HG02840 (cell line): ENCODE measurements at regions not wholly inside any gene's neighbourhood (a gene's known extent, or its start where the extent isn't known, plus 50 kb on each side); places are given as distances from the start of the nearest gene placed in this dataset.

Experiments used
- ATAC-seq: cut with Tn5 transposase; IDR thresholded peaks from one replicate; pipeline ENCODE4 v1.9.1; 2021; ENCODE audit warnings: mild to moderate bottlenecking, moderate library complexity, moderate number of reproducible peaks; ENCODE audit not compliant: unreplicated experiment, low FRiP score

DNA sequence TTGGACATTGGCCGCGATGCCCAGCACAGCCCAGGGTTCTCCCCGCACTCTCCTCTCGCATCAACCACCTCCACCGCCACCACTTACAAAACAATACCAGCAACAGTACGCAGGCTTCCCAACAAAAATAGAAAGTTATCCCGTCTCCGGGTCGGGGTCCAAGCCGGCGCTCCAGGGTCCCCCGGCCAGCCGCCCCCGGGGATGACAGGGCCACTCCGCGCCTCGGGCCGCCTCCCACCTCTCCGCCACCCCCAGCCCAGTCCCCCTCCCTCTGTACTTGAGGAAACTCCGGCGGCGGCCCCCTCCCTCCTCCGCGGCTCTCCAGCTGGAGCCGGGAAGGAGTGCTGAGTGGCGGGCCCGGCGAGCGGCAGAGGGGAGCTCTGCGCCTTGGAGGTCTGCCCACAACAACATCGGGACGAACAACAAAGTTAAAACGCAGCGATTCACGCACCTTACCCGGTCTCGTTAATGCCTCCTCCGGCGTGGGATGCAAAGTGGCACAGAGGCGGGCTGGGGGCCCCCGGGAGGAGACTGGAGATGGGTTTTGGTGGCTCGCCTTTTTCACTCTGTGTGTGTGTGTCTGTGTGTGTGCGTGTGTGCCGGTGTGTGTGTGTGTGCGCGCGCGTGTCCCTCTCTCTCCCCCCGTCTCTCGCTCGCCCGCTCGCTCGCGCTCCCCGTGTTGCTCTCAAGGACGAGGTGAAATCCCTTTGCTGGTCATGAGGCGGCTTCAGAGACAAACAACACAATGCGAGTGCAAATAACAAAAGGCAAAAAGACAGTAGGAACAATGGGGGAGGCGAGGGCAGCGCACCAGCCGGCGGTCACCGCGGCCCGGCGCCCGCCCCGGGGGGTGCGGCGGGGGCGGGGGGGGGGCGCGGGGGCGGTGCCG lies 386.8 kb downstream of the BCAT1 start:
- ATAC-seq = no peak

DNA sequence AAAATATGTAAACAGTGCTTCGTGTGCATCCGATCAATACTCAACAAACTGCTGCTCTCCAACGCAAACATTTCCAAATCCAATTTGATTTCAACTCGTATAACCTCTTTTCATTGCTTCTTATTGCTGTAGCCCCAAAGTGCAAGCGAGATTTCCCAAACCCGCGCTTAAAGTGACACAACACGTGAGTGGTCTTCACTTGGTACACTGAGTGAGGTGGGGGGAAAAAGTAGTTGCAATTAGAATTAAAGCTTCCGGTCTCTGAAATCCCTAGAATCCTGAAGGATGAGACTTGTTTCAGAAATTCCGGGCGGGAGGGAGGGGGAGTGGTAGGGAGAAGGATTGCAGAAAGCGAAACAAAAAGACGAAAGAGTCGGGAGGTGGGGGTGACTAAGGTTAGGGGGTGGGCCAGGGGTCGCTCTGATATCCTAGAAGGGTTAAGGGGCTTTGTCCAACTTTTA lies 387.5 kb downstream of the BCAT1 start:
- no peak for ATAC-seq

DNA sequence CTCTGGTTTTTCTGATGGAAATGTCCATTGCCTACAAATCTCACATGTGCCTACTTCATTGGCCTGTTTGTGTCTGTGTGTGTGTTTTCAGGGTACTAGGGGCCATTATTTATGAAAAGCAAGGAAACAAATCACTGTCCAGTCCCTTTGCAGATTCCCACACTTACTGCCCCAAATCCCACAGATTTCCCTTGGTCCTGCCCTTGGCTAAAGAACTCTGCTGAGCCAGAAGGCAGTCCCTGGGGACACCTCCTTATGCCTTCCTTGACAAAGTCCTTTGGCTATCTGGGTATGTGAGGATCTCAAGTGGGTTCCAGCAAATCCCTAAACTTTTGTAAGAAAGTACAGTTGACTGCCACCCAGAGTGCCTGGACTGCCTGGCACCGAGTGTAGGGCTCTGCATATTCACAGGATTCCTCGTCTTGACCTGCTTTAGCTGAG lies 388.1 kb downstream of the BCAT1 start:
- no peak for ATAC-seq

DNA sequence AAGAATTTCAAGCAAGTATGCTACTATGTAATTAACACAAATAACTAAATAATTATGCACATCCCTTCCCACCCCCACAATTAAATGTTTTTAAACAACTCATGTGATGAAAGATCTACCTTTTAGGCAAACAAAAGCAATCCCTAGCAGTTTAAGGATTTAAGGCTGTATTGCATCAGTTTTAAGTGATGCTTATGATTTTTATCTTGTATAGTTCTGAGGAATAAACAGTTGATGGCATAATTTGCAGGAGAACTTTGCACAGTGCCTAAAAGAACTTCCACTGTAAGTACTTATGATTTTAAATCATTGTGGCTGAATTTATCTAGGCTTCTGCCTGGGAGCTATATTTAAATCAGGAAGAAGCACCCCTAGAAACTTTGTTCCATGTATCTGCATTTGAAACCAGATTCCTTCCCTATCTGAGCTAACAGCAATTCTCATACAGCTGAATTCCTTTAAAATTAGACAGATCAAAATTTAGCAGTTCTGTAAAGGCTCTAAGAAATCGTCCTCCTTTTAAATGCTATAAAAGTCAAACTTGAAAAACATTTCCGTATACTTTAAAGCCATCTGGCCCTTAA lies 388.6 kb downstream of the BCAT1 start:
- ATAC-seq = no peak

DNA sequence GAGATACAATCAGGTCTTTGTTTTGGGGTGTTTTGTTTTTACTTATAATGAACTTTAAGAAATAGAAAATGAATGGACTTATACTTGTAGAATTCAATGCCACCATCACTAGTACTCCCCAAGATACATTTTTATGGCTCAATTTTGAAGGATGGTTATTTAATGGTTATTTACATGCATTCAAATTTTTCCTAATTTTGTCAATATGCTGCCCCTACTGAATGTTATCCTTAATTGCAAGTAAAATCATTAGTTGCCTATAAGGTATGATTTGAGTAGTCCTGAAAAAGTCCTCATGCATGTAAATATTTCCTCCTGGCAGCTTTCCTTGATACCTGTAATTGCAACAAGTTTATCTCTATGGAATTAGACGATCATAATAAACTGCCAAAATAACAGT lies 391.2 kb downstream of the BCAT1 start:
- ATAC-seq = no peak

DNA sequence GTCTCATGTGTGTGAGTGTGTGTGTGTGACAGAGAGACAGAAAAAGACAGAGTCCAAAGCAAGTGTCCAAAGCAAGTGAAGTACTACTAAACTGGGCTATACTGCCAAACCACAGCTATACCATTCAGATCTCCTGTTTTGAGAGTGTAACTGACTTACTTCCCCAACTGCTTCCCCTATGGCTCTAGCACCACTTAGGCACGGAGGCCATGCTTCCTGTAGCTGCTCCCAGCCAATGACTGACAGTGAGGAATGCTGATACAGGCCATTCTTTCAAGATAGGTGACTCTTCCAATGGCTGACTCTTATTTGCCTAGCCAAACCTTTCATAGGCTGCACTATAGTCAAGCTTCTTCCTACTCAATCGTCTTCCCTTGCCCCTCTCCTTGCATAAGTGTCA lies 393.2 kb downstream of the BCAT1 start:
- ATAC-seq = no peak

DNA sequence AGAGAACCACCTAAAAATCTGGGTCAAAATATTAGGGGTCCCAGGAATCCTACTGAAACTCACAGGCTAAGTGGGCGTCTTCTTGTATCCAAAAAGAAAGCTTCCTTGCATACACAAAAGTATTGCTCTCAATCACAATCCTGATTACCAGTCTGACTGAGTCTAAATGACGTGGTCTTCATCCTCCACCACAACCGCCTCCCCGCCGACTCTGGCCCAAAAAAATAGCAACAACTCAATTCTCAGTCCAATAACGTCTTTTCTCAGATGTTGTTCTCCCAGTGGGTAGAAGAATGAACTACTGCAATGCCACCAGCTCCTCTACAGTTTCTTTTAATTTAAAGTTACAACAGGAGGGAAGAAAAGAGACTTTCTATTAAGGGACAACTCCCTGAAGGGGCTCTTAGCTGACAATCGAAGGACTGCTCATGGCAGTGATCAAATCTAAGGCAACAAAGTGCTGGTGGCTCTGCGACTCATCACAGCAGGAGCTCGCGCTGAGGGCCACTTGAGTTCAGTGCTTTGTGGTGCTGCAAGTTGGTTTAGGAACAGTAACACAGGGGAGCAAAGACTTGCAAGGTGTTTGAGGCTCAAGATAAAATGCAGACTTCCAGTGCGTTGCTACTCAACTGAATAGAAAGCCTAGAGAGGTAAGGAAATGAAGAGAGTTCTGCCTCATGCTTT lies 394.1 kb downstream of the BCAT1 start:
- no peak for ATAC-seq

DNA sequence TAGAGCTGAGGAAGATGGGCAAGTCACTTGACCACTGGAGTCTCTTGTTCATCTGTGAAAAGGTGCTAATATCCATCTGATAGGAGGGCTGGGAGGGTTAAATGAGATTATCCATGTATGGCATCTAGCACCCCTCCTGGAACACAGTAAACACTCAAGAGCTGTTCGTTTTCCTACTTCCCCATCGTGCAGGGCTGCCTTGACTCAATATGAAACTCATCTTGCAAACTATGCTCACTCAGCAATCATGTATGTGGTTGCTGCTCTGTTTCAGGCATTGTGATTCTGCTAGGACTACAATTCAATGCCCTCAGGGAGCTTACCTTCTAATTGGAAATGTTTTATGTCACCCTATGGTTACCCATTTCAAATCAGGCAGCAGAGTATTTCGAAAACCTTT lies 395.6 kb downstream of the BCAT1 start:
- ATAC-seq = no peak

DNA sequence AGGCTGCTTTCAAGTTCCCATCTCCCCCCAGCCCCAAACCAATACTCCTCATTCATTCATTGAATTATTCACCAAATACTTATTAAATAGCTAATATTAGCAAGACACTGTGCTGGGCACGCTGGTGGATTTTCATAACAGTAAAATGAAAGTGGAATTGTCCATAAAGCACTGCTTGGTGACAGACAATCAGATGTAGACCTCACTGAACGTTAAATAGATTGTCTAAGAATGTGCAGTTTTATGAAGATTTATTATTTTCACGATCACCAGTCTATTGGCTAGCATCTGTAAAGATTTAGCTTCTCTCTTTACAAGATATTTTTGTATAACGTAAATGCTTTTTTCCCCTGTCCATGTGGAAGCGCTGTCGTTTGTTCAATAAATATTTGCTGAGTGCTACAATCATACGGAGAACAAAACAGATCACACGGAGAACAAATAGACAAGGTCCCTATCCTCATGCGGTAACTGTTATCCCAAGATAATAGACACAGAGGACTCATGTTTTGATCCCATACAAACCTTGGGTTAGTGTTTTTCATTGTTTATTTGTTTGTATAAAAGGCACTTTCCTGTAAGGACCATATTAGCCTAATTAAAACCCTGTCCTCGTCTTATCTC lies 397.6 kb downstream of the BCAT1 start:
- no peak for ATAC-seq

DNA sequence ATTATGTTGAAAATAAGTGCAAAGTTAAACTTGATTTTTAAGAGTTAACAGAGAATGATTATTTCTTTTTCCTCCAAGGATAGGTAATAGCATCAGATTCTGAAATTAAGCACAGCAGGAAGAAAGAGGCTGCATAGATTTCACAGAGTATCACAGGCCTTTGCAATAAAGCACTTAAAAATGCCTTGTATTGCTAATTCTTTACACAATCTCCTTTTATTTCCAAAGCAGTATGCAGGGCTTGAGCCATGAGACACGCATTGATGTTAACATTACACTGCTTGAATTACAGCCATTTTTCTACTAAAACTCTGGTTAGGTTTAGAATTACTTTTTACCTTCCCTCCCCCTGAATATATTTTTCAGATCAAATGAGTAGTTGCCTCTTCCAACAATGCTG lies 398.3 kb downstream of the BCAT1 start:
- no peak for ATAC-seq

DNA sequence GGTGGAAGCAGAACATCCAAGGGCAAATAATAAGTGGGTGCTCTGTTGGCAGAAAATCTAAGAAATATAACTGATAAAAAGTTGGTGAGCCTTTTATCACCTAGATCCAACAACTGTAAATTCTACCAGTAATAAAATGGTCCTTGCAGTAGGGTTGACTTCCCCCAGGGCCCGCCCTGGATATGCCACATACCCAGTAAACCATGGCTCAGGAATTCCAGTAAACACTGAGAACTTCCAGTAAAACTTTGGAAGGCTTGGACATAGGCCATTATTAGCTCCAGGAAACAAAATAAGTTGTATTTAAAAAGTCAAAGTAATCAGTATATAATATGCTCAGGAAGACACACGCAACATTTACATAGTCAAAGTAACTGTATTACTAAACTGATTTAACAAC lies 402.2 kb downstream of the BCAT1 start:
- ATAC-seq = no peak

DNA sequence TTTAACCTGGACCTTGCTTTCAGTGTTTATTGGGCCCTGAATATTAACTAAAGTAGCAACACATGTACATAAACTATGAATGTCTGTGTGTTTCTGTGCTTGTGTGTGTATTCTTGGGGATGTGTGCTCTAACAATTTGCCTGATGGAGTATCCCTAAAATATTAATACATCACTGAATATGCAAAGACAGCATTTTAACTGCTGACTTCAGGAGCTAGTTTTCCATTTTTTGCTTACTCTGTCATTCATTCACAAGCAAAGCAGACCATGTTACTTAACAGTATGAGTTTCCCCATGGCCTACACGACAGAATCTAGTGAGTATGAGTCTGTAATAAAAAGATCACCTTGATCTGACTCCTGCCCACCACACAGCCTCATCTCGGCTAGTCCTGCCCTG lies 402.8 kb downstream of the BCAT1 start:
- no peak for ATAC-seq

DNA sequence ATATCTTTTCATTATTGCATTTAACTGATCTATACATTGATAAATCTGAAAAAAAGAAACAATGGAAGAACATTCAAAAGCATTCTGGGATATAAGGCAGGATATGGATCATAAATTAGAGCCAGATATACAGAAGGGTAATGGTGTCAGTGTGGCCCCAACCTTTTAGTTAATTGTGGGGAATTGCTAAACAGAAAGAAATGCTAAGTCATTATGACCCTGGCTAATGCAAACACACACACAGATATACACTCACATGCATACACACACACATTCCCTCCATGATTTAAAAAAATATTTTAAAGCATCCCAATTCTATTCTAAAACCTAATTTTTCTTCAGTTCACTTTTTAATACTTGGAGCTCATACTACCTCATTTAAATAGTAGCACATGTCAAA lies 404.5 kb downstream of the BCAT1 start:
- no peak for ATAC-seq

DNA sequence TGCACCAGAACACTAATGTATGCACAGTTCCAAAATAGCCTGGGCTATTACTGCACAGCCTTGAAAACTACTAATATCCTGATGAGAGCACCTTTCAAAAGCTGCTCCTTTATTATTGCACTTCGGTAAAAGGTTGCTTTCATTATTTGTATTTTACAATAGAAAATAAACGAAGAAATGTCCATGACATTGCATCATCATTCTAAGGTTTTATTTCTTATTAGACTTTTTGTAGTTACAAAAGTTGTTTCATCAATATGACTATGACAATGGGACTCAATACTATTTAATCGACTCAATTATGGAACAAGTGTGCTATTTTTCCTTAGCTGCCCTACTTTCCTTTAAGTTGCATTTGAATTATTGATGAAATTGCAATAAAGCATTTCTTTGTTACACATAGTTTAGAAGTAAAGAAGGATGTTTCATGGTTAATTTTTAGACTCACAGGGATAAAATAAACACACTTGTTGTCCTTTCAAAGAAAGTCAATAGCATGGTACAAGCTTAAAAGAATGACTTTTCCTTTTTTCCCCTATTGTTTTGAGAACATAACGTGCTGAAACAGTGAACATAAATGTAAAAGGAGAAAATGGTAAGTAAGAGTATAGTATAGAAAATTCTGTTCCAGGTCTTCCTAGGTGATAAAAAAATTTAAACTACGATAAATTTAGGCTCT lies 407.6 kb downstream of the BCAT1 start:
- ATAC-seq = no peak

DNA sequence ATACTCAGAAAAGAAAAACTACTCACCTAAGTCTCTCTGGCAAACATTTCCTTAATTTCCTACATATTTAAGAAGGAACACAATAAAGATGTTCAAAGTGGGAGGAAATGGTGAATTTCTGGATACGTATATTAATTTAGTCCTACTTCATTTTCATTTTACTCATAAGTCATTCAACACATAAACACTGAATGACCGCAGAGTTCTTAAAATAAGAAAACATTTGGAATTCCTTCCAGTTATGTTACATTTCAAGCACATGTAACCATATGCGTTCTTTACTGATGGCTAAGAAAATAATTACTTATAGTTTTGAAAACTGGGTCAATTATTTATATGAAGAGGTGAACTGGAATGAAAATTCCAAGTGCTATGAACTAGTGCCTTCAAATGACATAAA lies 409.3 kb downstream of the BCAT1 start:
- no peak for ATAC-seq

DNA sequence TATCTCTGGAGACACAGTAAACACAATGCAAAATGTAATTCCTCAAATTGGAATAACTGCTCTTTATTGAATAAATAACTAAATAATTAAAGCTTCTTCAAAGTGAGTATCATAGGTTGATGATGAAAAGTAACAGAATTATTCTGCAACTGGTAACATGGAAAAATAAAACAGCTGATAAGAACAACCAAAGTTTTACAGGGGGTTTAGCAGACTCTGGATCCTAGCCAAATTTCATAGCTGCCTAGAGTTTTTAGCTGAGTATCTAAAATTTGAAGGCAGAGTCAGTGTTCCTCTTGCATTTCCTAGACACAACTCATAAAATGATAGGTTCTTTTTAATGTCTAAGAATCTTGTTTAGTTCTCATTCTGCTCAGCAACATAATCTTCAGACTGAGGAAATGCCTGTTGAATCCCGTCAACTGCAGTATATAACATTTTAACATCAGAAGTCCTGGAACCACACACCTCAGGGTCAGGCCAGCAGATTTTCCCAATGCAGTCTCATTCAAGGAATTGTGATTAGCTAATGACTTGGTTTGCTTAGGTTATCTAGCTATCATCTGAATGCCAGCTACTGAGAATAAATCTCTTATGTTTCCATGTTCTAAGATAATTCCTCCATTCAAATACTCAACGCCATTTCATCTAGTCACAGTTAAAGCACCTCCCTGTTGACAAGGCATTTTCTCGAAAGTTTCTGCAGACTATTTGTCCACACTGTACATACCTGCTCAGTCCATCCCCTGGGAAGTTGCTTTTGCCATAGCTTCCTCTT lies 411.6 kb downstream of the BCAT1 start:
- no peak for ATAC-seq

DNA sequence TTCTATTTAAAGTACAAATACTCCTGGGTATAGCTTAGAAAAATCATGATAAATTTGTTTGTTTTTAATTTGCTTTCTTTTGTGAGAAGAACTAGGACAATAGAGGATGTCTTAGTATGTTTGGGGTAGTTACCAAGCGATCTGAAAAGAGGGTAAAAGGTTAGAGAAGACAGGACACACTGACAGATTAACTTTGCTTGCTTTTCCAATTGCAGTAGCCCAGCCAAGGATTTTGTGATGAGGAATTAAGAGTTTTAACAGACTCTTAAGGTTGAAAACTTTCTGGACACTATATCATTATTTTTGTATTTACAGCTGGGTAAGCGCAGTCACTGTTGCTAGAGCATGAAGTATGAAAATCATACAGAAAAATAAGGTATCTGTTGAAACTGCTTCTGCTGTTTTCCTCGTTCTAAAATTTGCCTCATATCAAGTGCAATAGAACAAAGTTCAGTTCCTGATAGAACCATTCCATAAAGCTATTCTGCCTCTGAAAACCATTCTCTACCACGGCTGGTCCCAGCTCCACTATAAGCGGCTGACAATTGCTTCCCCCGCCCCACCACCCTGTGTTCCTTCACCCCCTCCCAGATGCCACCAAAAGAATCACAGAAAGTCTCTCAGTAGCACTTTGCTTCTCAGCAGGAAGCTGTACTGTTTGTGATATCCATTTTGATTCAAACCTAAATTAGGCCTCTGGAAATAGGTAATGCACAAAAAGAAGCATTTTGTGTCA lies 413.4 kb downstream of the BCAT1 start:
- ATAC-seq = no peak

DNA sequence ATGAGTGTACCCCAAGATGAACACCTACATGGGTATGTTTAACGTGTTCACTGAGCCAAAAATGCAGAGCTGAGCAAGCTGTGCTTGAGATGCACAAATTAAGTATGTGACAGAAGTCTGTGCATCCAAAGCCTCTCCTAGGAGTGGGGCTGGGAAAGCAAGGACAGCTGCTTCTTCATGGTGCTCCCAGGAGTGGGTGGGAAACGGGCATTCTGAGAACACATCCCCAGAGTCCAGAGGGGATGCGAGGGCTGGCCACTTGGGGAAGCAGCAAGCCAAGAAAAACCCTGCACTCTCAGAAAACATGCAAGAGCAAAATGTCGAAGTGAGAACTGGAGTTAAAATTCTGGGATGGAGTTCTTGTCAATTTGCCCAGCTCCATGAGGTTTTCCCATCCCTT lies 414.3 kb downstream of the BCAT1 start:
- no peak for ATAC-seq

DNA sequence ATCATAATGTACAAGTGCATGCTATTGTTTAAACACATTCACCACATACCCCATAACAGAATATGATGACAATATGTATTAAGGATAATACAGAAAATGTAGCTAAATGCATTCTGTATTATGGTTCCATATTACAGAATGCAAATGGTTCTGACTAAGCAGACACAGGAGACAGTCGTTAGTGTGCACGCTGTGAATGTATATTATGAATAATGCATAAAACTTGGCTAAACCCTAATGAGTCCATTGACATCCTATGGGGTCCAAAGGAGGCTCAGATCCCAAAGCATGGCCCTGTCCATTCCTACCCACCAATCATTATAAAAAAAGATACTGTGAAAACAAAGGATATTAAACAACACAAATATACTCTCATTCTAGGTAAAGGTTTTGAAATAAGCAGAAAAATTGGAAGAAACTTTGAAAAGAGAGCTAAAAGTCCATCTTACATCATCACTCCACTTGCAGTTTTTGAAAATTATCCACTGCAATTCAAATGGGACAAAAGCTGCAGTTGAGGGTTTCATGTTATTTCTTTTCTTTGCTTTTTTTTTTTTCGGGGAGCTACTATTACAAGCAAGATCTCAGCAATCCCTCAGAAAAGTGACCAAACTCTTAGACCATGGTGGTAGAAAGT lies 415.1 kb downstream of the BCAT1 start:
- ATAC-seq = no peak
